ENCODE measurements at regions not wholly inside any gene's neighbourhood (a gene's known extent, or its start where the extent isn't known, plus 50 kb on each side); places are given as distances from the start of the nearest gene placed in this dataset.

DNA sequence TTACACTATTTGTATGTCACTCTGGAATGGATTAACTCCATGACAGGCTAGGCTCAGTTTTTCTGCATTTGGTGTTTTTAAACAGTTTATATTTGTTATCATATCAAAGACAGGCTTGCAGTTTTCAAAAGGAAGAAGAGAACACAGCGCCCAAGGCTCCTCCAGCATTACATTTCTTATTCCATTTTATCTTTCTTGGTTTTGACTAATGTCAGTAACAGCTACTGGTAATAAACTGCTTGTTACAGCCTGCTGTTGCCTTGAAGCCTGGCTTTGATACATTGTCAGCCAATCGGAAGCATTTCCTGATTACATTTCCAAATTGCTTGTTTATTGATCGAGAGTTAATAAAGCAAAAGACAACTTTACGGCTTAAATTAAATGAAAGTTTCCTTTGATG, 166.0 kb upstream of the MDFIC start:
- no peak for DNase-seq

DNA sequence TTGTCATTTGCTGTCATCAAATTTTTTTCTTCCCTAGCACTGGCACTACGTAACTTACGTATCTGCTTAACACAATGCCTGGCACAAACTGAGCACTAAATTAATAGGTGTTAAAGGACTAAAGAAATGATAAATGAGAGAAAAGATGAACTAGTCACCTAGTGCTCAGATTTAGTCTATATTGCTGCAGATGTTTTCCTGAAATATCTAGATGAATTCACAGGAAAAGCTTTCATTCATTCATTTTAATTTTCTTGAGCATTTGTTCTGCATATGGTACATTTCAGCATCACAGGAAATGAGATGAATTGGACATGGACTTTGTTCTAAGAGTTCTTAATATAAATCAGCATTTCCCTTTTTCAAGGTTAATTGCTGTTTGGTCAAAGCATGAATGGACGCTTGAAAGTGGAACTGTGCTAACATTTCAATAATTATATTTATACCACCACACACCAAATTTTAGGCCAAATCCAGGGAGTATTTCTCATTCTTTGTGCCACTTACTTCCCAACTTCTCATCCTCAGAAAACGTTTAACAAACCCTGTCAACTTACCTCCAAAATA, 163.2 kb upstream of the MDFIC start:
- no peak for DNase-seq

DNA sequence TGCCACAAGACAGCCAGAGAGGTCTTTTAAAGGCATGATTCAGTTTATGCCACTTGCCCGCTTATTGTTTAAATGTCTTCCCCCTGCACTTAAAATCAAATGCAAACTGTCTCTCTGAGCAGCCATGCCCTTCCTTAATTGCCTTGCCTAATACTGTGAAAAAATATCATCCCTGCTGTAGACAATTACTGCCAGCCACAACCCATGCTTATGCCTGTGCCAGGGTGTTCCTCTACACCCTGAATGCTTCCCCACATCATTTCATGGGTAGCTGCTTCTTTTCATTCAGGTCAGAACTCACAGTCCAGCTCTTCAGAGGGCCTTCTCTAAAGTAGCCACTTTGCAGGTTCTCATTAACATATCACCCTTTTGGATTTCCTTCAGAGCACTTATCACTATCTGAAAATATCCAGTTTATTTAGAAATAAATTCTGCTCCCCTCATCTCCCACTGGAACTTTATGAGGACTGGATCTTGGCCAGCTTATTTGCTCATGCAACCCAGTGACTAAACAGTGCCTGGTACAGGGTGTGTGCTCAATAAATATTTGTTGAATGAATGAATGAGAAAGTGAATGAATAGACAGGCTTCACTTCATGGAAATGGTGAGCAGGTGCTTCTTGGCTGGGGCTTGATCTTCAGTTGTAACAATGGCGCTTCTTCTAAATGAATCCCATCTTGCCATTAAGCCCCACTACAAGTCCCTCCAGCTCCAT, 162.4 kb upstream of the MDFIC start:
- DNase-seq, result no peak

DNA sequence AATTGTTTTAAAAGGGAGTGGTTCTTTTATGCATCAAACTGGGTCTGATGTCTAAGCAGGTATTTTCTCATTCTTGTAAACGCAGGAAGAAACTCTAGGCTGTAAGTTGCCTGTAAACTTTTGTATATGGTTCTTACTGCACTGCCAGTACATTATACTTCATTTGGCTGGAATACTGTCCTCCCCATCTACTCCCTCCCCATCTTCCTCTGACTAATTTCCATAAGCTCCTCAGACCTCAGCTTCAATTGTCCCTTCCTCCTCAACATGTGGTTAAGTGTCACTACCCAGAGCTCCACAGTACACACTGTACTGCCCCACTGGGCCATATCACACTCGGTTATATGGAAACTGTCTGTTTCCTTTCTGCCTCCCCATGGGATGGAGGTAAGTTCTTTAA, 161.4 kb upstream of the MDFIC start:
- DNase-seq, result no peak

DNA sequence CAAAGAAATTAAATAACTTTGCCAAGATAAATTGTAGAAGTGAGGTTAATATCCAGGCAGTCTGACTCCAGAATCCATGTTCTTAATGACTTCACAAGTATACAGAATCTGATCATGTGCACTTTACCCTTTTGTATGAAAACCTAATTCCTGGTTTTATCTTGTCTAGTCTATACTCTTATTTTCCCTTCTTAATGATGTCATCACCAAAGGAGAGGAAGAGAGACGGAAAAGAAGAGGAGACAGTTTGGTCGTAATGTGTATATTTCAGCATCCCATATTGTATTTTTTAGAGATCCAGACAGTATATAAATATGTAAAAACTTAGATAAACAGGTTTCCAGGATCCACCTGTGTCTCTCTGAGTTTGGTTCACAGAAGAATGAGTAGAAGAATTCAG, 159.9 kb upstream of the MDFIC start:
- DNase-seq, result no peak

DNA sequence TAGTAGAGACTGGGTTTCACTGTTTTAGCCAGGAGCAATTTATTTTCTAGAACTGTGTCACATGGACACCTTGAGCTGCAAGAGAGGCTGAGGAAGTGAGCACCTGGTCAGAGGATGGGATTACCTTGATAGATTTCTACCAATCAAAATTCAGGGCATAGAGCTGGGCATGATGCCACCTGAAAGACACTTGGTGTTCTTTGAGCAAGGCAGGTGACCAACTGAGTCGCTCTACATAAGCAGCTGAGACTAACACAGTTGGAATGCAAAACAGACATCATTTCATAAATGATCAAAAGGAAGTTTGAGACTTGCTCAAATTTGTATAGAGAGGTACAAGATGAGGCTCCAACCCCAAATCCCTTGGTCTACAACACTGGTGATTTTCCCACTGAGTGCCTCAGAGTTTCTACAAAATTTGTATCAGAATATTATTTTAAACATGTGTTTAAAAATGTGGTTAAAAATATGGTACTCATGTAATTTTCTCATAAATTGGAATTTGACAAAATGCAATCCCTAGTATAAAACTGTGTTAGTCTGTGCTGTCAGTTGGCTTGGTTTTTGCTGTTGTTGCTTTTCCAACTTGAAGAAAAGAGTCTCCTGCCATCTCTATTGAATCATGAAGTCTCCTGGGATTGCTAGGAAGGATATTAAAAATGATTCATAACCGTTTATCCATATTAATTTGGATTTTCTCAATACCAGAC, 156.4 kb upstream of the MDFIC start:
- DNase-seq, result no peak

DNA sequence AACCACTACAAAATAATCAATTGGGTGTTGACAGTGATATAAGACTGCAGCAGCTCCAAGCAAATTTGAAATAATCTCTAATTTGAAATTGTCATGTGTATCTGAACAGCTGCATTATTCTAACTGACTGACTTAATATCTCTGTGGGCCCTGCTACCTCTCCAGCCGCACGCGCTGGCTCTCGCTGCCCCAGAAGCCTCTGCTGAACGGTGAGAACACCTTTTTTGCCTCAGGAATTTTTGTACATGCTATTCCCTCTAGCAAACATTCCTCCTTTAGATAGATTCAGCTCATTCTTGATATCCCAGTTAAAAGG, 155.9 kb upstream of the MDFIC start:
- no peak for DNase-seq

DNA sequence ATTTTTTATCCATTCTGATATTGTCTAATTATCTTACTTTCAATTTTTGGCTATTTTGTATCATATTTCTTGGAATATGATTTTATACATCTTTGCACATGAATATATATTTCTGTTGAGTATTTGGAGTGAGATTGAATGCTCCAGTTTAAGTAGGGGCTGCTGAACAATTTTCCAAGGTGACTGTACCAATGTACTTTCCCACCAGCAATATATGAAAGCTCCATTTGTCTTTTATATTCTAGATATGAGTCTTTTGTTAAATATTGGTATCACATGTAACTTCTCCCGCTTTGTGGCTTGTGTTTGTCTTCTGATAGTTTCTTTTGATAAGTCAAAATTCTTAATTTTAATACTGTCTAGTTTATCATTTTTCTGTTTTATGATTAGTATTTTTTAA, 144.6 kb upstream of the MDFIC start:
- DNase-seq, result no peak

DNA sequence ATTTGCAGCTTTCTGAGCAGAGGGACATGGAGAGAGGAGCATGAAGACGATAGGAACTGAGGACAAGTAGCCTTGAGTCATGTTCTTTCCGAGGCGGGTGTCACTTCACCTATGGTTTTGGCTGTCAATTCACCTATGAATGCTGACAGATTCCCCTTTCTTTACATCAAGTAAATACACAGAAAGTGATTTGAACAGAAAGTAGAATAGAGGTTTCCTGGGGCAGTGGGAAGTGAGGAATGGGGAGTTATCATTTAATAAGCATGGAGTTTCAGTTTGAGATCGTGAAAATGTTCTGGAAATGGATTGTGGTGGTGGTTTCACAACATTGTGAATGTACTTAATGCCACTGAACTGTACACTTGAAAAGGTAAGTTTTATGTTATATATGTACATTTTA, 138.4 kb upstream of the MDFIC start:
- DNase-seq, result no peak

DNA sequence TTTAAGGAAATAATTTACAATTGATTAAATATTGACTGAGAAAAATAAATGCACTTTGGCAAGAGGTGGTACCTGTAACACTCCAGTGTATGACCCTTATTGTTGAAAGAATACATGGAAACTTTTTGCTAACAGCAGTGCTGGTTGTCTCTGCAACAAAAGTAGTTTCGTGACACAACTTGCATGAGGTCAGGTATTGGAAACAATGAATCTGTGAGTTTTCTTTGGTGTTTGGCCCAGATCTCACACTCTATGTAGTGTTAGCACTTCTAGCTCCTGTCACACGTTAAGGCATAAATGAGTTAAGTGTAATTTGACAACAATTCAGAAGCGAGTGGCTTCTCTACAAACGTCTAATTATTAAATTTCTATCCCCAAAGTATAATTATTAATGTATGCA, 137.7 kb upstream of the MDFIC start:
- DNase-seq, result no peak

DNA sequence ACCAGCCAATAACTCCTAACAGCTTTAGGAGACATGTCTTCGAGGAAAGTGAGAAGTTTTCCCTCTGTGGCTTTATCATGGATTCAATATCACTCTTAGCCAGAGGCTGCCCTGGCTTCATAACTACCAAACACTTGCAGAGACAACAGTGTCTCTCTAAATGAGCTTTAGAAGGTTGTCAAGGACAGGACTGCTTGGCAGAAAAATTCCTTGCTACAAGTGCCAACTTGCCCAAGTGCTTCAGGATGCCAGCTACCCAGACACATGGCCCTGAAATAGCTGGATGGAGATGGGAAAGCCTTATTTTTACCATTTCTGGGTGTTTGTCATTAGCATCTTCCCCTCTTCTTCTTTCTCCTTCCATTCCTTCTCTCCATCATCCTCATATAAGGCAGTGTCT, 137.1 kb upstream of the MDFIC start:
- no peak for DNase-seq

DNA sequence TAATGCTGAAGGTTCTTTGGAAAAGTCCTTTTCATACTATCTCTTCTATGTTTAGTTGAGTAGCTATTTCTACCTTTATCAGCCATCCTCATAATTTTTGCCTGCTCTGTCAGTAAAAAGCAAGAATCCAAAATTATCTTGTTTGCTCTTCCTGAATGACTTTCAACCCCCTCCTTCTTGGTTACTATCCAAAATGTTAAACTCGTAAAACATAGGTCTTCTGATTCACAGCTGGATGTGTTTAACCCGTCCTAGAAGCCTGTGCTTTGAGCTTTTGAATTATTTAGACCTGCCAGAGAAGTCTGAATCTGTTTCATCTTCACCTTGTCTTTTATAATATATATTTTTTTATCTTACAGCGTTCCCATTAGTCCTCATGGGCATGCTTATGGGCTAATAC, 136.4 kb upstream of the MDFIC start:
- DNase-seq, result no peak

DNA sequence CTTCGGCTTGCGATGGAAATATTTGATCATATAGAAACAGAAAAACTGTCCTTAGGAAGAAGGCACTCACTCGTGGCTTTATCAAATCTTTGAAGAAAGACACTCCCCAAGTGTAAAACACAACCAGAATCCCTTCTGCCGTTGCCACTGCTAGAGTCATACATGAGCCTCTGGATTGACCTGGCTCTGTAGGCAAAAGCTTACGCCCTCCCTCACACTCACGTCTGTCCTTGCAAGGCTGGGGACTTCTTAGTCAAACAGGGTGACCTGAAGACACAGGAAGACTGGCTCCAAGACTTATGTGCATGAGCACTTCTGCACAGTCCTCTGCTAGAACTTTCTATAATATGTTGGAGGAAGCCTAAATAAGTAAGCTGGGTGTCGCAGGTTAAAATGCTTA, 135.4 kb upstream of the MDFIC start:
- DNase-seq, result no peak

DNA sequence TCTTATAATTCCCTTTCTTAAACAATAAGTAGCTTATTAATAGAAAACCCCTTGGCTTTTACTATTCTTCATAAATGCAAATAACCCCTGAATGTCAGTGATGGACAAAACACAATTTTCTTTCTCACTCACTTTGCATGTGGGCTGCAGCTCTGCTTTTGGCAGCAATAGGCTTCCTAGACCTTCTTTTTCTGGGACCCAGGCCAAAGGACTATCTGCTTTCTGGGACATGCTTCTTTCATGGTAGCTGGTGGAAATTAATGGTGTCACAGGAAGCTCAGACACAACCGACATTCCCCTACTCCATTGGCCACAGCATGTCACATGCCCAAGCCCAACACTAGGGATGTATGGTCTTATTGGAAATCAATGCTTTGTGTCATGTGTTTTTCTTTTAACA, 134.3 kb upstream of the MDFIC start:
- DNase-seq, result no peak

DNA sequence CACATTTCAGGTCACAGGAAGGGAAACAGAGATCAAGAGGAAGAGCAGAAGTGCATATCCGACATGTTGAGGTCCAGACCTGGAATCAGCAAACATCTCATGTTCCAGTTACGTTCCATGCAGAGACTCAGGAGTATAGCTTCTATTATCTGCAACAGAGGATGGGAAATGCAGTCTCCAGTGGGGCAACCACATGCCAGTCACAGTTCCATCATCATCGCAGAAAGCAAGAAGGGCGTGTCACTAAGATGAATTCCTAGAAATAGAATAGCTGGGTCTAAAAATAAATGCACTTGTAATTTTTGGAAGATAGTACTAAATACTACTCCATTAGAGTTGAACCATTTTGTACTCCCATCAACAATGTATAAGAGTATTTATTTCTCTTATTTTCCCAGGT, 133.2 kb upstream of the MDFIC start:
- DNase-seq, result no peak

DNA sequence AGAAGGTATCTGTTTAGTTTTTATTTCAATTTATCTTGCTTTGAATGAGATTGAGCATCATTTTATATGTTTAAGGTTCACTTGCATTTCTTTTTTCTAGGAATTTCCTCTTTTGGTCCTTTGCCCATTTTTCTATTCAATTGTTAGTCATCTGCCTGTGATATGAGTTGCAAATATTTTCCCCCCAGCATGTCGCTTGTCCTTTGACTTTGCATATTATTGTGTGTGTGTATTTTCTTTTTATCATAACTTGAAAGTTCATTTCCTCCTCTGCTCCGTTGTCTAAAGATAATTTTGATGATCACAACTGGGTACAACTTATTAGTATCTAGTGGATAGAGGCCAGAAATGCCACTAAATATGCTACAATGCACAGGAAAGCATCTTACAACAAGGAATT, 132.7 kb upstream of the MDFIC start:
- DNase-seq, result no peak

DNA sequence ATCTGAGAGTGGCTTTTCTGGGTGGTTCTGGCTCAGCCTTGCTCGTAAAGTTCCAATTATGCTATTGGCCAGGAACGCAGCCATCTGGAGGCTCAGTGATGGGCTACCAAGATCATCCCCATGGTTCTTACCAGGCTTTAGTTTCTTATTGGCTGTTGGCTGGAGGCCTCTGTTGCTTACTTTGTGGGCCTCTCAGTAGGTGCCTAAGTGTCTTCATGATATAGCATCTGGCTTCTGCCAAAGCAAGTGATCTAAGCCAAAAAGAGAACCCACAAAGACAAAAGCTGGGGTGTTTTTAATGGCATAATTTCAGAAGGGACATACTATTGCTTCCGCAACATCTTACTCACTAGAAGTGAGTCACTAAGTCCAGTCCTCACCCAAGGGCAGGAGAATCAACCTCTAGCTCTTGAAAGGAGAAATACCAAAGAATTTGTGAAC, 132.0 kb upstream of the MDFIC start:
- DNase-seq, result peak; percentile 43

DNA sequence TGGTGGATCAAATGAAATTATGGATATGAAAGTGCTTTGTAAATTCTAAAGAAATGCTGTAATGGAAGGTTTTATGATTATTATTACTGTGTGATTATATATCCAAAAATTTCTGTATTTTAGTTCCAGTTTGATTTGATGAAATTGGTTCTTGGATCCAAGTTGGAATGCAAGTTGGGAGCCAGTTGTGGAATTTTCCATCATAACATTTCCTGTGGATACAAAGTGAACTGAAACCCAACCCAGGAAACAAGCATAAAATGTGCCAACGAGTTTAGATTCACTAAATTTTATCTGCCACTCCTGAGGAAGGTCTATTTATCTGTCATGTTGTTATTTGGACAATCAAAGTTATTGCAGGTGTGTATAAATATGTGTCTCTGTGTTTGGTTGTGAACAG, 131.4 kb upstream of the MDFIC start:
- DNase-seq, result no peak

DNA sequence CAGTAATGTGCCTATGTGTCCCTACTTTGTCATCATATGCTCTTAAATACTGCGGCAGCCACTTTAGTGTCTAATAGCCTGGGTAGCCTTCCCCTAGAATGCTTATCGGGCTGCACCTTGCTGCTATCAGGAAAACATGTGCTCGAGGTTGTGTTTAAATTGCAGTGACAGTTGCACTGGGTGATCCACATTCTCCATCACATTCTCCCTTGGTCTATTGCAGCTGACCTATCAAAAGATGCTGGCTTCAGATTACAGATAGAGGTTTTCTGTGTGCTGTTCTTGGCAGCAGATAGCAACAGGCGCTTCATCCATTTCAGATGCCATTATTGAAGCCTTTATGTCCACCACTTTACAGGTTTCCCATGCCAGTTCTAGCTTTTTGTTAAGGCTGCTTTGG, 130.1 kb upstream of the MDFIC start:
- DNase-seq, result no peak

DNA sequence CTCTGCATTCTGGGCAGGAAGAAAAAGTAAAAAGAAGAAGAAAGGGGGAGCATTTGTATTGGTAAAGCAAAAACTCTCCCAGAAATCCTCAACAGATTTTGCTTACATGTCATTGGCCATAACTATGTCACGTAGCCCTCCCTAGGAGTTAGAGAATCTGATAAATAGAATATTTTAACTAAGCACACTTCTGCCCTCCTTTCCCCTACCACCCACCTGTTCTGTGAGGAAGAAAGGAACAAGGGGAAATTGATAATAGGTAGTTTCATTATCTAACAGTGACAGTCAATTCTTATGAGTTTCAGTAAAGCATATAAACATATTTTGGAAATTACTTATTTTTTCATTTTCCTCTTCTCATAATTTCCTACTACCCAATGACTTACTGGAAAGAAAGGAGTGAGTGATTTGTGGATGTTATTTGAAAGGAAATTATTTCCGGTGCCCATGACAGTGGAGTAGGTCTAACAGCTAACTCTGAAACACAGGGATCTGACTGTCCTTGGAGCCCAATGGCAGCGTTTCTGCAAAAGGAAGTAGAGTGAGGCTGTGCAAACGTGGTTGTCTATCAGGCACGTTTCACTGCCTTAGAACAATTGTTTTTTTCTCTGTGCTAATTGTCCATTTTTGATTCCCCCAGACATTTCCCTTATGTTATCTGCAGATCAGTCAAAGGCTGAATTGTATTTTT, 128.6 kb upstream of the MDFIC start:
- no peak for DNase-seq

DNA sequence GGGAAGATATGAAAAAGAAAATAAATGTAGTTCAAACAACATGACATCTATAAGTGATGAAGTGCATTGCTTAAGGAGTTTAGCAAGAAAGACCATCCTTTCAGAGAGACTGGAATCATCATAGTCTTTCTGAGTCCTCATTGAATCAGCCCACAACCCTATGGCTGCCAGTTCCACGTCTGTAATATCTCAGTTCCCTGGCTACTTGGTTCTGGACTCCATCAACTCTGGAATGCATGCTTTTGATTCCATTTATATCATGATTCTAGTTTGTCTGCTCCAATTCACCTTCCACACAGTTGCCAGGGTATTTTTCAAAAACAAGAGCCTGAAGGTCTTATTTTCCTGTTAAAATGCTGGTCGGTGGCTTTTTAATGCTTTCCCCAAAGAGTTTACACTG, 126.4 kb upstream of the MDFIC start:
- no peak for DNase-seq

DNA sequence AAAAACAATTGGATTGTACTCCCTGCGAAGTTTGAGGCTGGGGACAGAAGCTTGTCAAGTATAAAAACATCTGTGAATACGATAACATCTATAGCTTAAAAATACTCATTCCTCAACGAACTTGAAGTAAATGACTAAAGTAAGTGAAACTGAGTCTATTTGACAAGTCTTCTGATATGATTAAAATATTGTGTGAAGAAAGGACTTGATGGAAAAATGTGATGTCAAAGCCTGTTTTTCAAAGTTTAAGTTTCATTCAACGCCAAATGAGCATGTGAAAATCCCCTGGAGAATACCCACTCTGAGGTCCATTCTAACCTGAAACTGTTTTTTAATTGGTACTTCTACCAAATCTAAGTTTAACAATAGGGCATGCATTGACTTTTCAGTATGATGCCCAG, 122.3 kb upstream of the MDFIC start:
- no peak for DNase-seq

DNA sequence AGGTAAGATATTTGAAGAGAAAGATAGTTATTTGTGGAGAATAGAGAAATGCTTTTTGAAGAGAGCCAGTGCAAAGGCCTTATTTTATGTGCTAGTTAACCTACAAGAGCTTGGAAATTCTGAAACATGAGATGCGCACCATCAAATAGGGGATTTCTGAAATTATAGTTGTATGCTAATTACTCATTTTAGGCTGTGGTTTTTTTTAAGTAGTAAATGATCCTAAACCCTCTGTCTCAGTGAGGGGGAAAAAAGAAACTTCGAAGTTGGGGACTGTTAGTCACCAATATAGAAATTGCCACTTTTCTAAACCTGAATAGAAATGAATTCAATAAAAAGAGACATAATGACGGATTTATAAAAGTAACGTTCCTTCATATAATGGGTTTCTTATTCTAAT, 119.3 kb upstream of the MDFIC start:
- no peak for DNase-seq

DNA sequence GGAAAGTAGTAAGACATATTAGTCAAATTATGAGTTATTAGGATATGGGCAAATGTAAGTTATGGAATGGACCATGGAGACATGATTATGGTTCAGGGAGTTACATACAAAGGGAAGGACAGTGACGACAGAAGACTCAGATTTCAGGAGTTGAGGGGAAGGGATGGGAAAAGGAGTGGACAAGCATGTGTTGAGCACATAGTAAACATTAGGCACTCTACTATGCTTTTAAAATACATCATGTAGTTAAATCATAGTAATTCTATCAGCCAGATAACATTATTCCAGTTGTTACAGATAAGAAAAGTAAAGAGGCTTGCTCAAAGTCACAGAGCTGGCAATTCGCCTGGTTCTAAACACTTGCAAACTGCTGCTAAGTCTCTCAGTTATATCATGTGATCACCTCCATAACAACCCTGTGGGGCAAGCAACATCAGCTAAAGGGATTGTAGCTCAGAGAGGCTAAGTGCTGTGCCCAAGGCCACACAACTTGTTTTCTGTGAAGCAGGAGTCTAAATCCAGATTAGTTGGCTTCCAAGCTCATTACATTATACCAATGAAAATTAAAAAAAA, 115.2 kb upstream of the MDFIC start:
- no peak for DNase-seq

All from amniotic stem cell (primary cell).